PC-3 (cell line): ENCODE measurements at regions not wholly inside any gene's neighbourhood (a gene's known extent, or its start where the extent isn't known, plus 50 kb on each side); places are given as distances from the start of the nearest gene placed in this dataset.

Experiments used
- EZH2 ChIP-seq: fragments of 300-600 bp; sonication (generic); IDR thresholded peaks from one replicate; pipeline ENCODE4 v1.6.1; 2017; ENCODE audit warnings: antibody characterized with exemption, mild to moderate bottlenecking, low read length; ENCODE audit not compliant: unreplicated experiment
- TF ChIP-seq, protein P1 (sequence below): fragments of 300-600 bp; sonication (generic); conservative IDR thresholded peaks from 2 replicates; pipeline ENCODE4 v1.5.1; 2017; ENCODE audit warnings: antibody characterized with exemption, low read depth, mild to moderate bottlenecking, low read length

DNA sequence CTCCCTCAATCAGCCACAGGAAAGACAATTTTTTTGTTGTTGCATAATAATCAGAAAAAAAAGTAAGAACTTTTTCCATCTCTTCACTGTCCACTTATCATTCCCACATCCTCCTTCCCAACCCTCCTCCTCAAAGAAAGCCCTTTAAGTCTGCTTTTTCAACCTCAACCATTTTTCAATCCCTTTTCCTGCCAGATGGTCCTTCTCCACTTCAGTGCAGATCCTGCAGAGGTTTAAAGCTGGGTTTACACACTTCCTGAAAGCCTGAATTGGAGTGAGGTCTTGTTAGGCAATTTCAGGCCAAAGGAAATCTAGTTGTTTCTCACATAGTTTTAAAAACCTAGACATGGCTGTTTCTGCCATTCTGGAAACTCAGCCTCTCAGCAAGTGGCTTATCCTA is 78.3 kb downstream of the RPL27A start:
- TF ChIP-seq, protein P1, sequence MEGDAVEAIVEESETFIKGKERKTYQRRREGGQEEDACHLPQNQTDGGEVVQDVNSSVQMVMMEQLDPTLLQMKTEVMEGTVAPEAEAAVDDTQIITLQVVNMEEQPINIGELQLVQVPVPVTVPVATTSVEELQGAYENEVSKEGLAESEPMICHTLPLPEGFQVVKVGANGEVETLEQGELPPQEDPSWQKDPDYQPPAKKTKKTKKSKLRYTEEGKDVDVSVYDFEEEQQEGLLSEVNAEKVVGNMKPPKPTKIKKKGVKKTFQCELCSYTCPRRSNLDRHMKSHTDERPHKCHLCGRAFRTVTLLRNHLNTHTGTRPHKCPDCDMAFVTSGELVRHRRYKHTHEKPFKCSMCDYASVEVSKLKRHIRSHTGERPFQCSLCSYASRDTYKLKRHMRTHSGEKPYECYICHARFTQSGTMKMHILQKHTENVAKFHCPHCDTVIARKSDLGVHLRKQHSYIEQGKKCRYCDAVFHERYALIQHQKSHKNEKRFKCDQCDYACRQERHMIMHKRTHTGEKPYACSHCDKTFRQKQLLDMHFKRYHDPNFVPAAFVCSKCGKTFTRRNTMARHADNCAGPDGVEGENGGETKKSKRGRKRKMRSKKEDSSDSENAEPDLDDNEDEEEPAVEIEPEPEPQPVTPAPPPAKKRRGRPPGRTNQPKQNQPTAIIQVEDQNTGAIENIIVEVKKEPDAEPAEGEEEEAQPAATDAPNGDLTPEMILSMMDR = no peak
- TF ChIP-seq EZH2 = no peak
